ENCODE measurements at regions not wholly inside any gene's neighbourhood (a gene's known extent, or its start where the extent isn't known, plus 50 kb on each side); places are given as distances from the start of the nearest gene placed in this dataset.
"Not testable (repeated sequence)": the region's sequence is repeated elsewhere in the genome, so short reads cannot be mapped to it uniquely, and the experiment has no call there.

GRCh38 chr5:173395933-173396308 is 67.7 kb upstream of the STC2 start:
- intact Hi-C loops (cut with DNase I; ENCODE audit: low total_unique reads) = no loop called here
- no peak overlapping the region for H3K4me3 ChIP-seq (ENCODE audit: low read depth, poor library complexity, severe bottlenecking)
- 41 to 52% methylated on average over 7 of the region's 7 CpGs for WGBS, 2 donors
- peak in 1 of 2 donors; percentile 49 for DNase-seq (ENCODE audit: low spot score in 2 of 2)
- TF ChIP-seq CTCF (IDR thresholded peaks at IDR 0.05) (no peak), POLR2A (IDR thresholded peaks at IDR 0.05) (no peak)

GRCh38 chr5:173395257-173395932 is 67.2 kb upstream of the STC2 start:
- peak in 1 of 2 donors; percentile 53 for DNase-seq (ENCODE audit: low spot score in 2 of 2)
- WGBS, 2 donors = 56 to 65% methylated on average over 6 of the region's 6 CpGs
- H3K4me3 ChIP-seq (ENCODE audit: low read depth, poor library complexity, severe bottlenecking) = no peak overlapping the region
- no peak for TF ChIP-seq POLR2A (IDR thresholded peaks at IDR 0.05)
- TF ChIP-seq CTCF (IDR thresholded peaks at IDR 0.05) = no peak
- intact Hi-C loops (cut with DNase I; ENCODE audit: low total_unique reads) = no loop called here

- WGBS, 2 donors = 61 to 71% methylated on average over 4 of the region's 4 CpGs
- intact Hi-C loops (cut with DNase I; ENCODE audit: low total_unique reads) = no loop called here
- no peak overlapping the region for H3K4me3 ChIP-seq (ENCODE audit: low read depth, poor library complexity, severe bottlenecking)
- TF ChIP-seq POLR2A (IDR thresholded peaks at IDR 0.05) = no peak
- no peak for TF ChIP-seq CTCF (IDR thresholded peaks at IDR 0.05)
- peak in 1 of 2 donors; percentile 74 for DNase-seq (ENCODE audit: low spot score in 2 of 2)
Measured at GRCh38 chr5:173394701-173395100, 66.5 kb upstream of the STC2 start.

- no peak overlapping the region for H3K4me3 ChIP-seq (ENCODE audit: low read depth, poor library complexity, severe bottlenecking)
- DNase-seq (ENCODE audit: low spot score in 2 of 2) = peak in 1 of 2 donors; percentile 45
- intact Hi-C loops (cut with DNase I; ENCODE audit: low total_unique reads) = no loop called here
- no peak for TF ChIP-seq POLR2A (IDR thresholded peaks at IDR 0.05)
- no peak for TF ChIP-seq CTCF (IDR thresholded peaks at IDR 0.05)
Measured at GRCh38 chr5:173392172-173392571, 64.0 kb upstream of the STC2 start.

GRCh38 chr5:173391031-173391430 is 62.8 kb upstream of the STC2 start:
- TF ChIP-seq POLR2A (IDR thresholded peaks at IDR 0.05) = no peak
- TF ChIP-seq CTCF (IDR thresholded peaks at IDR 0.05) = no peak
- intact Hi-C loops (cut with DNase I; ENCODE audit: low total_unique reads) = no loop called here
- DNase-seq (ENCODE audit: low spot score in 2 of 2) = peak in 1 of 2 donors; percentile 52
- WGBS, 2 donors = 31 to 56% methylated on average over 7 of the region's 7 CpGs
- no peak overlapping the region for H3K4me3 ChIP-seq (ENCODE audit: low read depth, poor library complexity, severe bottlenecking)

GRCh38 chr5:173387293-173387692 is 59.1 kb upstream of the STC2 start:
- intact Hi-C loops (cut with DNase I; ENCODE audit: low total_unique reads); DNase-seq (ENCODE audit: low spot score in 2 of 2); H3K4me3 ChIP-seq (ENCODE audit: low read depth, poor library complexity, severe bottlenecking): not testable (repeated sequence)
- WGBS, 2 donors = 92 to 94% methylated on average over 2 of the region's 2 CpGs

Measured in lower leg skin (tissue), 4 donors.